ENCODE measurements at regions not wholly inside any gene's neighbourhood (a gene's known extent, or its start where the extent isn't known, plus 50 kb on each side); places are given as distances from the start of the nearest gene placed in this dataset.

- Histone ChIP-seq H3K4me2 (ENCODE audit: insufficient read depth, low read length) (no peak overlapping the region), H3K27me3 (ENCODE audit: control insufficient read depth in 2 of 2, insufficient read depth in 2 of 2, low read length in 2 of 2) (no peaks in the 10 kb centered on the region), H2AFZ (ENCODE audit: low read depth, low read length) (no peak overlapping the region), H3K9ac (replicated peaks; ENCODE audit: extremely low read depth, insufficient read depth, low read length) (no peak overlapping the region), H3K9me3 (replicated peaks; ENCODE audit: control insufficient read depth, insufficient read depth, low read length) (no peaks in the 10 kb centered on the region), H3K9me1 (replicated peaks; ENCODE audit: control insufficient read depth, extremely low read depth, insufficient read depth, low read length) (no peaks in the 10 kb centered on the region), H3K4me3 (replicated peaks in 1 of 3; ENCODE audit: insufficient read depth in 1 of 3, low read depth in 1 of 3, low read length in 3 of 3) (no peak overlapping the region), H3K36me3 (ENCODE audit: control insufficient read depth in 2 of 2, extremely low read depth in 1 of 2, insufficient read depth in 2 of 2, low read length in 2 of 2) (no peaks in the 10 kb centered on the region), H4K20me1 (replicated peaks; ENCODE audit: control insufficient read depth, extremely low read depth, insufficient read depth, low read length) (no peaks in the 10 kb centered on the region), H3K4me1 (ENCODE audit: control insufficient read depth, extremely low read depth, insufficient read depth, low read length) (peaks cover 5% of the 10 kb centered on the region), H3K27ac (ENCODE audit: insufficient read depth, low read depth, low read length) (no peak overlapping the region), H3K79me2 (ENCODE audit: control insufficient read depth, insufficient read depth, low read length) (no peaks in the 10 kb centered on the region)
- TF ChIP-seq POLR2AphosphoS5 (IDR thresholded peaks at IDR 0.05; ENCODE audit: insufficient read depth, low read depth, low read length) (no peak), FOS (IDR thresholded peaks at IDR 0.05; ENCODE audit: borderline replicate concordance, insufficient read depth, low read length) (no peak), CTCF (IDR thresholded peaks at IDR 0.05; ENCODE audit: extremely low read depth in 1 of 2, insufficient read depth in 1 of 2, low read depth in 1 of 2, low read length in 2 of 2) (no peak), MAX (IDR thresholded peaks at IDR 0.05; ENCODE audit: insufficient read depth, insufficient read length) (no peak)
- intact Hi-C loops (cut with micrococcal nuclease) = no loop called here
- POLR2A ChIA-PET = no interaction called here
- dilution Hi-C loops (cut with MboI; ENCODE audit: extremely low pct_ligation_motif_present, low sequenced_read_pairs) = no loop called here
- FAIRE-seq (no peak), DNase-seq (ENCODE audit: low read depth, low spot score) (no peak)
- CTCF ChIA-PET = interaction anchor here (0.8 to 1.5 kb wide), 3 partner anchors 114 to 151 kb away, joined by 3 to 4 read pairs (median 3); partner anchors contain the start of gene IVNS1ABP
- BruUV-seq (replicated peaks) = no TSS peak
These were observed 127.6 kb upstream of the IVNS1ABP start for GRCh38 chr1:185444676-185445075.

GRCh38 chr1:185442050-185442449, 125.0 kb upstream of the IVNS1ABP start:
- Histone ChIP-seq H3K4me3 (replicated peaks in 1 of 3; ENCODE audit: insufficient read depth in 1 of 3, low read depth in 1 of 3, low read length in 3 of 3) (no peak overlapping the region), H3K4me1 (ENCODE audit: control insufficient read depth, extremely low read depth, insufficient read depth, low read length) (peaks cover 5% of the 10 kb centered on the region), H3K36me3 (ENCODE audit: control insufficient read depth in 2 of 2, extremely low read depth in 1 of 2, insufficient read depth in 2 of 2, low read length in 2 of 2) (no peaks in the 10 kb centered on the region), H3K27me3 (ENCODE audit: control insufficient read depth in 2 of 2, insufficient read depth in 2 of 2, low read length in 2 of 2) (no peaks in the 10 kb centered on the region), H3K9ac (replicated peaks; ENCODE audit: extremely low read depth, insufficient read depth, low read length) (no peak overlapping the region), H3K4me2 (ENCODE audit: insufficient read depth, low read length) (no peak overlapping the region), H3K9me3 (replicated peaks; ENCODE audit: control insufficient read depth, insufficient read depth, low read length) (no peaks in the 10 kb centered on the region), H3K9me1 (replicated peaks; ENCODE audit: control insufficient read depth, extremely low read depth, insufficient read depth, low read length) (no peaks in the 10 kb centered on the region), H3K27ac (ENCODE audit: insufficient read depth, low read depth, low read length) (no peak overlapping the region), H4K20me1 (replicated peaks; ENCODE audit: control insufficient read depth, extremely low read depth, insufficient read depth, low read length) (no peaks in the 10 kb centered on the region), H3K79me2 (ENCODE audit: control insufficient read depth, insufficient read depth, low read length) (no peaks in the 10 kb centered on the region), H2AFZ (ENCODE audit: low read depth, low read length) (no peak overlapping the region)
- ChIA-PET CTCF (no interaction called here), POLR2A (no interaction called here)
- no TSS peak for BruUV-seq (replicated peaks)
- TF ChIP-seq POLR2AphosphoS5 (IDR thresholded peaks at IDR 0.05; ENCODE audit: insufficient read depth, low read depth, low read length) (no peak), FOS (IDR thresholded peaks at IDR 0.05; ENCODE audit: borderline replicate concordance, insufficient read depth, low read length) (no peak), EZH2 (IDR thresholded peaks at IDR 0.05; ENCODE audit: borderline replicate concordance, low read depth, low read length, severe bottlenecking) (no peak), MAX (IDR thresholded peaks at IDR 0.05; ENCODE audit: insufficient read depth, insufficient read length) (no peak), MYC (IDR thresholded peaks at IDR 0.05; ENCODE audit: low read depth, low read length) (no peak), CTCF (IDR thresholded peaks at IDR 0.05; ENCODE audit: extremely low read depth in 1 of 2, insufficient read depth in 1 of 2, low read depth in 1 of 2, low read length in 2 of 2) (no peak), POLR2A (IDR thresholded peaks at IDR 0.05; ENCODE audit: low read depth, low read length) (no peak), GATA2 (IDR thresholded peaks at IDR 0.05; ENCODE audit: insufficient read depth, insufficient read length, low read depth, low read length) (no peak), JUN (IDR thresholded peaks at IDR 0.05; ENCODE audit: borderline replicate concordance, insufficient read depth, insufficient read length, low read depth) (no peak)
- DNase-seq (ENCODE audit: low read depth, low spot score) (no peak), FAIRE-seq (no peak)
- intact Hi-C loops (cut with micrococcal nuclease) (no loop called here), dilution Hi-C loops (cut with MboI; ENCODE audit: extremely low pct_ligation_motif_present, low sequenced_read_pairs) (no loop called here)

All from endothelial cell of umbilical vein (primary cell).